ENCODE measurements at regions not wholly inside any gene's neighbourhood (a gene's known extent, or its start where the extent isn't known, plus 50 kb on each side); places are given as distances from the start of the nearest gene placed in this dataset.
"Not testable (repeated sequence)": the region's sequence is repeated elsewhere in the genome, so short reads cannot be mapped to it uniquely, and the experiment has no call there.

DNA sequence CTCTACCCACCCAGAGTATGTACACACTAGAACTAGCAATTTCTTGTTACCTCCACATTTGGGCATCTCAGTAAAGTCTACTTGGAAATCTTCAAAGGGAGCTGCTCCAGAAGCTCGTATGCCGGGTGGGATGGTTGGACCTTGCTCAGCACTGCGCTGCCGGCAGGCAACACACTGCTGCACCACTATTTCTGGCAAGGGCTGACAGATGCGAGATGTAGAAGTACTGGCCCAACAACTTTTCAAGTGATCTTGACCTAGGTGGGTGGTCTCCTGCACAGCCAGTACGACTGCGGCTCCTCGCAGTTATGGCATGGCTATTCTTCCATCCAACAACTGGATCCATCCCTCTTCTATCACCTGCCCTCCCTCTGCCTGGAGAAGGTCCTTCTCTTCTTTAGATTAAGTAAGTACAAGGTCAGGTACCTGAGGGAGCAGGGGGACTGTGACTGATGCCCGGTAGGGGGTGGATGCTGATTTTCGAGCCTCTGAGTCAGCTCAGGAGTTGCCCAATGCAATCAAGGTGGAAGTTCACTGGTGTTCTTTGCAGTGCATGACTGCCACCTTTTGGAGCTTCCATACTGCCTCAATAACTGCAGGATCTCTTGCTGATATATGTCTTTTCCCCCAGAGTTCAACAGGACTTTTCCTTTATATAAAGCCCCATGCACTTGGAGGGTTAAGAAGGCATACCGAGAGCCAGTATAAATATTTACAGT, 100.4 kb upstream of the SLC1A4 start:
- DNase-seq: no peak

DNA sequence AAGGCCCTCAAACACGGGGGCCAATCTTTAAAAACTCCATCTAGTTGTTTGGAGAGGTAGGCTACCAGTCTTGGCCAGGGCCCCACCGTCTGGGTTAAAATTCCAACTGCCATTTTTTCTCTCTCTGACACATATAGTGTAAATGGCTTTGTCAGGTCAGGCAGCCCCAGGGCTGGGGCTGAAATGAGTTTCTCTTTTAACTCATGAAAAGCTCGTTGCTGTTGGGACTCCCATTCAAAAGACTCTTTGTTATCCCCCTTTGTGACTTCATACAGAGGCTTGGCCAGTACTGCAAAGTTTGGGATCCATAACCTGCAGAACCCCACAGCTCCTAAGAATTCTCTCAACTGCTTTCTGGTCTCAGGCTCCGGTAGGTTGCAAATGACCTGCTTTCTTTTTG, 99.4 kb upstream of the SLC1A4 start:
- no peak for DNase-seq

DNA sequence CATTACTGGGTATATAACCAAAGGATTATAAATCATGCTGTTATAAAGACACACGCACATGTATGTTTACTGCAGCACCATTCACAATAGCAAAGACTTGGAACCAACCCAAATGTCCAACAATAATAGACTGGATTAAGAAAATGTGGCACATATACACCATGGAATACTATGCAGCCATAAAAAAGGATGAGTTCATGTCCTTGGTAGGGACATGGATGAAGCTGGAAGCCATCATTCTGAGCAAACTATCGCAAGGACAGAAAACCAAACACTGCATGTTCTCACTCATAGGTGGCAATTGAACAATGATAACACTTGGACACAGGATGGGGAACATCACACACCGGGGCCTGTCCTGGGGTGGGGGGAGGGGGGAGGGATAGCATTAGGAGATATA, 92.6 kb upstream of the SLC1A4 start:
- not testable (repeated sequence) for DNase-seq

DNA sequence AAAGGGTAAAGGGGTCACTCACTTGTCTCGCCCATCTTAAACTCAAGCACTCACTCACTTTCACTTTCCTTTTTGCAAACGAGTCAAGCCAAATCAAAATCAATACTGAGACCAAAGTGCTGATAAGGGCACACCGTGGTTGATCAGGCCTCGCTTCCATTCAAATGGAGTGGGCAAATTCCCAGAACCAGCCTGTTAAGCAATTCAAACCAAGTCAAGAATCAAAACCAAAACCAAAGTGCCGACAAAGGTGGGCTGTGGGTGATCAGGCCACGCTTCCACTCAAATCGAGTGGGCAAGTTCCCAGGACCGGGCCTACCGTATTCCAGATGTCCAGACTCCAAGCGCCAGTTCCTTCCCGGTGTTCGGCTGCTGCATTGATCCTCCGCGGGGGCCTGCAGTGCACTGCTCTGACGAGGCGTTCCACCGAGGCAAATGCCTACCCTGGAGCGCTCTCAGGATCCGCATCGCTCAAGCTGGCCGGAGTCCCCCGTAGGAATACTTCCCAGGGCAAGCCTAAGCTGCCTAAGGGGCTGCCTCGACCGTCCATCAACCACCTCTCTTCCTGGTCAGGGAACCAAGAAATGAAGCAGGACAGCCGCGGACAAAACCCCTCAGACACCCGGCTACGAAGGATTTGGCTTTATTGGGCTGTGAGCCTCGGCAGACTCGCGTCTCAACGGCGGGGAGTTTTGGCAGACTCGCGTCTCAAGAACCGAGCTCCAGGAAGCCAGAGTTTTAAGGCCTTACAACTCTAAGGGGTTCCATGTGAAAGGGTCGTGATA, 89.9 kb upstream of the SLC1A4 start:
- no peak for DNase-seq

- not testable (repeated sequence) for DNase-seq
Observed at GRCh38 chr2:64899876-64900275, 89.3 kb upstream of the SLC1A4 start.

DNA sequence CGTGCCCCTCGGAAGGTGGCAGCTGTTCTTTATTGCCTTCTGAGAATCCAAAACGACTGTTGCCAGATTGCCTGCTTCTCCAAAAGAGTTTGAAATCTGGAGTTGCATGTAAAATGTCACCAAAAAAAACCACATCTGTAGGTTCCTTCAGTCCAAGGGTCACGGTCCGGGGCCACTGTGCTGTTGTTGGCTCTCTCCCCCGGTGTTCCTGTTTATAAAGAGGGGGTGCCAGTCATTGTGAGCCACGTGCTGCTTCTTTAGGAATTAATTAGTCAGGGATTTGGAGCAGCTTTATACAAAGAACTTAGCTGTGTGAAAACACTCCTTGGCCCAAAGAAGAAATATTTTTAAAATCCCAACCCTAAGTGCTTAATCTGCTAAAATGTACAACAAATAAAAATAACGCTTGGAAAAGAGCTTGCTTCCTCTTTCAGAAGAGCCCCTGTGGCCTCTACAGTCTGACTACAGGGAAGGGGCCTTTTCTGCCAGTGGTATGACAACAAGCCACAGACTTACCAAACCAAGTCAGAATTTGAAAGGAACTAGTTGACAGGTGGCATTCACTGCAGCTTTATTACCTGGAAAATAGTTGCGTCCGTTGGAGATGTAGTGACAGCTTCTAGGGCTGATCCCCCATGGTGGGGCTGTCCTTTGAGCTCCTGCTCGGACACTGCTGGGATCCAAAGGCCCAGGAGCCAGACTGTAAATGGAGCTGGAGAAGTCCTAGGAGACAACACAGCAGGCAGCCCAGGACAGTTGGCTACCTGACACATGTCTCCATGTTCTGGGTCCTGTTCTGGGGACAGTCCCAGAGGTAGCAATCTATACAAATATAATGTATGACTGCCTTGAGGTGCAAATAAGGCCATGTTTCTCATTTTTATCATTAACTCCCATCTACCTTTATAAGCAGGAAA, 84.5 kb upstream of the SLC1A4 start:
- DNase-seq: no peak

- DNase-seq: no peak
Observed at GRCh38 chr2:64905338-64906024, 83.7 kb upstream of the SLC1A4 start.

GRCh38 chr2:64906853-64907536, 82.2 kb upstream of the SLC1A4 start:
- DNase-seq: no peak

GRCh38 chr2:64908406-64908805, 80.8 kb upstream of the SLC1A4 start:
- DNase-seq: no peak

- DNase-seq: no peak
Observed at GRCh38 chr2:64910523-64910922, 78.7 kb upstream of the SLC1A4 start.

DNA sequence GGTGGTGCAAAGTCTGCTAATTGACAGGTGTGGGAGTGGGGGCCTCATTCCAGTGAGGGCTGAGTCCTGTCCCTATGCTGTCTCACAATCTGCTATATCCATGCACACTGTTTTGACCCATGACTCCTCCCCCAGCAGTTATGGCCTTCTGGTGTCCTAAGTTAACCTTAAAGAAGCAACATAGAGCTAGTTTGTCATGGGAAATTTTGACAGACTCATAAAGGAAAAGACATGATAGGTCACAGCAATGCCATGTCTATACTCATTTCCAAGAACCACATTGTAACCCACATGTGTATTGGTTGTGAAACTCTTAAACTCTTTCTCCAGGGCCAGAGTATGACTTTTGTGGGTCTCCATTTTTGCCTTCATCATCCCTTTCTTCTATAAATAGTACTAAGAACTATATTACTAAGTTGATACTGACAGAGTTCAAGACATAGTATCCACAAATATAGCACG, 78.2 kb upstream of the SLC1A4 start:
- no peak for DNase-seq

DNA sequence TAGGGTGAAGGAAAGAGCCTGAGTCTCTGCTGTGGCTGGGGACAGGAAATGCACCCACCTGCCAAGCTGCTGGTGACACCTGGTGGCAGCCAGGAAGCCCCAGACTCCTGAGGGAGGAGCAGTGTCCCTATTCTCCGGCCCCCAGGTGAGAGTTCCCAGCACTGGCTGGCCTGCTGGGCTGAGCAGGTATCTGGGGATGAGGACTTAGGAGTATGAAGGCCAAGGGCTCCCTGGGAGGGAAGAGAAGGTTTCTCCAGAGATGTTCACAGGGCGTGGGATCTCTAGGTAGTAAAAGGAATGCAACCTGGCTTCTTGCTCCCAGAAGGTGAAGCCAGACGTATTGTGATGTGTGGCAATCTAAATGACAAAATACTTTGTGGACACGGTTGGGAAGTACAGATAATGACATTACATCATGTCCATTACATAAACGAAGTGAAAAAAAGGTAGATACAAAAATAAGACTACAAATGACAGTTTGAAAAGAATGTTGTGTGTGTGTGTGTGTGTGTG, 75.8 kb upstream of the SLC1A4 start:
- DNase-seq: peak in 1 of 2 experiments; percentile 32

- DNase-seq: no peak
Observed at GRCh38 chr2:64914247-64914646, 75.0 kb upstream of the SLC1A4 start.

- no peak for DNase-seq
Observed at GRCh38 chr2:64914735-64915509, 74.3 kb upstream of the SLC1A4 start.

DNA sequence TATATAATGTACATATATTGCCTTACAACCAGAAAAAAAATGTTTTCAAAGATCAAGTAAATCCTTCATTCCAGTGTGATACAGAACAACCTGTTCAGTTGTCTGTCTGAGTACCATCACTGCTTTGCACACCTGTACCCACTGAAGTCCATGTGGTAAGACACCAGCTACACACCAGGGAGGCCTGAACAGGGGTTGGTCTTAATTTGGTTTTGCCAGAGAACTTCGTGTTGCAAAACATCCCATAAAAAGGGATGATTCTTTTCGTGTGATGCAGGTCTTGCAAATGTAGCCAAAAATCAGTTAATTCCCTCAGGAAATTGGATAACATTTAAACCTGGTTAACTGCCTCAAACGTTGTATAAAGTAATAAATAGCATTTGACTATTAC, 73.7 kb upstream of the SLC1A4 start:
- no peak for DNase-seq

DNA sequence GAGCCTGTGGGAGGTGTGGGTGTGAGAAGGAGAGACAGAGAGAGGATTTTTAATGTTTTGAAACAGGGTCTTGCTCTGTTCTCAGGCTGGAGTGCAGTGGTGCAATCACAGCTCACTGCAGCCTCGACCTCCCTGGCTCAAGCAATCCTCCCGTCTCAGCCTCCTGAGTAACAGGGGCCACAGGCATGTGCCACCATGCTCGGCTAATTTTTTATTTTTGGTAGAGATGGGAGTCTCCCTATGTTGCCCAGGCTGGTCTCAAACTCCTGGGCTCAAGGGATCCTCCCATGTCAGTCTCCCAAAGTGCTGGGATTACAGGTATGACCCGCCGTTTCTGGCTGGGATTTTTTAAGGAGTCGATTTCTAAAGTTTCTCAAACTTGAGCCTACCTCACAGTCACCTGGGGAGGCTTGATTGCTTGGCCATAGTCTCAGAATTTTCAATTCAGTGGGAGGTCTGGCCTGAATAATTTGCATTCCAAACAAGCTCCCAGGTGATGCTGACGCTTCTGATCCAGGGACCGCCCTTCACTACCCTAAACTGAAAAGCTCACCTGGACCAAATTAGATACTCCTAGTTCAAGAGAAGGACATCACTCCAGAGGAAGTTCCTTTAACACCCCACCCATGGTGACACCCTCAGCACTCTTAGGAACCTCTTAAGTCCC, 70.8 kb upstream of the SLC1A4 start:
- no peak for DNase-seq

GRCh38 chr2:64919261-64919660, 69.9 kb upstream of the SLC1A4 start:
- DNase-seq: no peak

DNA sequence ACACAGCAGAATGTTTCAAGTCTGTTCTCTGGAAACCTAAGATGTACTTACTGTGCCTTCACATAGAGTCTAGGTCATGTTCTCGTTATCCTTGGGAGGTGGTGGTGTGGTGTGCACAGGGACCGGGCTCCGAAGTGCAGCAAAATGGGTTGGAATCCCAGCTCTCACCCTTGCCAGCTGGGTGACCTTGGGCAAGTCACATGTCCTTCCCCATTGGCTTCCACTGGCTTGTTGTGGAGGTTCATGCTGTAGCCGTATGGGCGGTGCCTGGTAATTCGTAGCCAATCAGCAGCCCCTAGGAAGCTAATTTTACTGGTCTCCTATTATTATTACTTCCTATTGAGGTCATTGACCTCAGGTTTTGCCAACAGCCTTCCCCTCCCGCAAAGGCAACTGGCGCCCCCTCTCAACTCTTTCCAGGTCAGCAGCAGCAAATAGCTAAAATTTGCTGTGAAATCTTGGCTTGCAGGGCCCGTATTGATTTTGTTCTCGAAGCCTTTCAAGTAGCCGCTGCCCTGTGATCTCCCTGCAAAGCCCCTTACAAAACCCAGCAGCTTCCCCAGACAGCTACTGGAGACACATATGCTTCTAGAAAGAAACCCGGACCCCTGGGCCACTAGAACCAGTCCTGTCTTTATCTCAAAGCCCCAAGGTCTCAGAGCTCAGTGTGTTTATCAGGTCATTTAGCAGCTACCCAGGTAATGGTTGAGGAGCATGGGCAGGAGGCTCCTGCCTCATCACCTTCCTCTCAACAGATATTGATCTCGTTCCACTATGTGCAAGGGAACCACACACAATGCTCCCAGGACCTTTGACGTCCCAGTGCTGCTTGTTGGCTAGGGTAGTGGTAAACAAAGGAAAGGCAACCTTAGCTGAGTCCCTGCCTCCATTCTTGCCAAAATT, 66.5 kb upstream of the SLC1A4 start:
- no peak for DNase-seq

DNA sequence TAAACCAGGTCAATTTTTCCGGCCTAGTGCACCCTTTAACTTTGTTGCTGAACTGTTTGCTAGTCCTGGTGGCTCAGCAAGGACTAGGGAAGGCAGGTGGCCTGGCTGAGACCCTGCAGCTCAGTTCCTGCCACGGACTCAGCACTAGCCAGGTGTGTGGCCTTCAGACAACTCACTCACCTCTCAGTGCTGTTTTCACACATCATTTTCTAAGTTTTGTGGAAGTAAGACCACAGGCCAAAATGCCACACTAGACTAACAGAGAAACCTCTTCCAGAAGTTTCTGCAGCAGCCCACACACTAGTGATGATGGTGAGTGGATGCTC, 65.9 kb upstream of the SLC1A4 start:
- no peak for DNase-seq
